ENCODE measurements at regions not wholly inside any gene's neighbourhood (a gene's known extent, or its start where the extent isn't known, plus 50 kb on each side); places are given as distances from the start of the nearest gene placed in this dataset.
A peak's percentile ranks its signal among the peaks of the same experiment; 100 is the strongest.

GRCh38 chr4:26069218-26069617, 155.2 kb downstream of the SMIM20 start:
- intact Hi-C loops (cut with micrococcal nuclease; ENCODE audit: unreplicated experiment), result no loop called here
- no peaks in the 10 kb centered on the region for H3K27me3 Mint-ChIP-seq (ENCODE audit: insufficient read depth, unreplicated experiment)
- H3K4me1 Mint-ChIP-seq (ENCODE audit: low read depth, unreplicated experiment), result no peaks in the 10 kb centered on the region
- H3K9me3 Mint-ChIP-seq (ENCODE audit: unreplicated experiment), result no peaks in the 10 kb centered on the region
- no TSS peak for BruUV-seq (replicated peaks)
- ChIA-PET CTCF (interaction anchor here (0.6 to 1.5 kb wide), 3 partner anchors 11 to 256 kb away, joined by 3 to 4 read pairs (median 3); no protein-coding TSS in a partner anchor), POLR2A (no interaction called here)
- Histone ChIP-seq H3K27me3 (replicated peaks; ENCODE audit: control insufficient read depth, insufficient read depth, low read length) (no peaks in the 10 kb centered on the region), H3K4me1 (no peaks in the 10 kb centered on the region), H3K9me3 (no peaks in the 10 kb centered on the region), H3K36me3 (ENCODE audit: control insufficient read depth, insufficient read depth, low read length) (no peaks in the 10 kb centered on the region), H3K4me3 (ENCODE audit: low read depth, low read length) (no peak overlapping the region)
- no peak for DNase-seq
- peak in 1 of 2 experiments; percentile 18 for TF ChIP-seq CTCF (IDR thresholded peaks at IDR 0.05; ENCODE audit: insufficient read depth in 1 of 2, low read depth in 1 of 2, low read length in 1 of 2, severe bottlenecking in 1 of 2, unreplicated experiment in 1 of 2)
- H3K27ac Mint-ChIP-seq (ENCODE audit: unreplicated experiment), result no peak overlapping the region
- H3K36me3 Mint-ChIP-seq (ENCODE audit: insufficient read depth, unreplicated experiment), result no peaks in the 10 kb centered on the region
- H3K4me3 Mint-ChIP-seq (ENCODE audit: unreplicated experiment), result no peak overlapping the region

DNA sequence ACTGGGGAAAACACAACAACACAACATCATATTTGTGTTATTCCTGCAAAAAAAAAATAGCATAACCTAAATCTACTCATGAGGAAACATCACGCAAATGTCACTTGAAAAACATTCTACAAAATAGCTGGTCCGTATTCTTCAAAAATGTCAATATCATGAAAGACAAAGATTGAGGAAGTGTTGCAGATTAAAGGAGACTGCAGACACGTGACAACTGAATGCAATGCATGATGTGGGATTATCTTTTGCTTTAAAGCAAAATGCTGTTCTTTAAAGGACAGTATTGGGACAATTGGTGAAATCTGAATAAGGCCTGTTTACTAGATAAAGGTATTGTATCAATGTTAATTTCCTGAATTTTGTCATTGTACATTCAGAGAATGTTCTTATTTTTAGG, 157.7 kb downstream of the SMIM20 start:
- TF ChIP-seq CTCF (IDR thresholded peaks at IDR 0.05; ENCODE audit: insufficient read depth in 1 of 2, low read depth in 1 of 2, low read length in 1 of 2, severe bottlenecking in 1 of 2, unreplicated experiment in 1 of 2), result no peak
- BruUV-seq (replicated peaks), result no TSS peak
- DNase-seq, result no peak
- POLR2A ChIA-PET, result no interaction called here
- Mint-ChIP-seq H3K4me1 (ENCODE audit: low read depth, unreplicated experiment) (no peaks in the 10 kb centered on the region), H3K9me3 (ENCODE audit: unreplicated experiment) (no peaks in the 10 kb centered on the region), H3K27ac (ENCODE audit: unreplicated experiment) (no peak overlapping the region), H3K4me3 (ENCODE audit: unreplicated experiment) (no peak overlapping the region), H3K27me3 (ENCODE audit: insufficient read depth, unreplicated experiment) (no peaks in the 10 kb centered on the region), H3K36me3 (ENCODE audit: insufficient read depth, unreplicated experiment) (no peaks in the 10 kb centered on the region)
- intact Hi-C loops (cut with micrococcal nuclease; ENCODE audit: unreplicated experiment), result no loop called here
- no peak overlapping the region for H3K4me3 ChIP-seq (ENCODE audit: low read depth, low read length)
- no peaks in the 10 kb centered on the region for H3K36me3 ChIP-seq (ENCODE audit: control insufficient read depth, insufficient read depth, low read length)
- H3K9me3 ChIP-seq, result 0 out of 2 replicates have a peak, but pooled peaks cover 3% of the 10 kb centered on the region
- H3K4me1 ChIP-seq, result no peaks in the 10 kb centered on the region
- CTCF ChIA-PET, result no interaction called here
- H3K27me3 ChIP-seq (replicated peaks; ENCODE audit: control insufficient read depth, insufficient read depth, low read length), result no peaks in the 10 kb centered on the region

GRCh38 chr4:26073886-26074560, 160.0 kb downstream of the SMIM20 start:
- Histone ChIP-seq H3K4me1 (no peaks in the 10 kb centered on the region), H3K4me3 (ENCODE audit: low read depth, low read length) (no peak overlapping the region), H3K9me3 (0 out of 2 replicates have a peak, but pooled peaks cover 3% of the 10 kb centered on the region), H3K27me3 (replicated peaks; ENCODE audit: control insufficient read depth, insufficient read depth, low read length) (no peaks in the 10 kb centered on the region), H3K36me3 (ENCODE audit: control insufficient read depth, insufficient read depth, low read length) (no peaks in the 10 kb centered on the region)
- no TSS peak for BruUV-seq (replicated peaks)
- no peak overlapping the region for H3K4me3 Mint-ChIP-seq (ENCODE audit: unreplicated experiment)
- no peak overlapping the region for H3K27ac Mint-ChIP-seq (ENCODE audit: unreplicated experiment)
- H3K9me3 Mint-ChIP-seq (ENCODE audit: unreplicated experiment), result no peaks in the 10 kb centered on the region
- ChIA-PET POLR2A (no interaction called here), CTCF (no interaction called here)
- H3K36me3 Mint-ChIP-seq (ENCODE audit: insufficient read depth, unreplicated experiment), result no peaks in the 10 kb centered on the region
- H3K27me3 Mint-ChIP-seq (ENCODE audit: insufficient read depth, unreplicated experiment), result no peaks in the 10 kb centered on the region
- H3K4me1 Mint-ChIP-seq (ENCODE audit: low read depth, unreplicated experiment), result no peaks in the 10 kb centered on the region
- TF ChIP-seq CTCF (IDR thresholded peaks at IDR 0.05; ENCODE audit: insufficient read depth in 1 of 2, low read depth in 1 of 2, low read length in 1 of 2, severe bottlenecking in 1 of 2, unreplicated experiment in 1 of 2), result no peak
- no peak for DNase-seq
- intact Hi-C loops (cut with micrococcal nuclease; ENCODE audit: unreplicated experiment), result no loop called here
